HG03066 (cell line): ENCODE measurements at regions not wholly inside any gene's neighbourhood (a gene's known extent, or its start where the extent isn't known, plus 50 kb on each side); places are given as distances from the start of the nearest gene placed in this dataset.
"Not testable (repeated sequence)": the region's sequence is repeated elsewhere in the genome, so short reads cannot be mapped to it uniquely, and the experiment has no call there.

ENCODE experiments used
- ATAC-seq: cut with Tn5 transposase; IDR thresholded peaks from one replicate; pipeline ENCODE4 v1.9.1; 2021; ENCODE audit warnings: low read depth; ENCODE audit not compliant: unreplicated experiment

DNA sequence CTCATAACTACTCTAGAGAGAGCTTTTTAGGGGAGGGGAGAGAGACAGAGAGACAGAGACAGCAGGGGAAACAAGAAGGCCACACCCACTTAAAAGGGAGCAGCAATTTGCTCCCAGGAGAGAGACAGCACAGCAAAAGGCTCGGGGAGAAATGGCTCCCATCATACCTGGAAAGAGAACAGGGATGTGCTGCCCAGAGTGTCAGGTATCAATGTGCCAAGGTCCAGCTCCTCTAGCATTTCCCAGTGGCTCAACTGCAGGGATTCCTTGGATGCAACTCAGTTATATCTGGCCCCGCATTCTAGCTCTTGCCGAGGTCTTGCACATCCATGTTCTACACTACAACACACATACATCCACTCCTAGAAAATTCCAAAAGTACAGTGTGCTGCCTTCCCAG is 304.0 kb upstream of the CDYL start:
- ATAC-seq = no peak

DNA sequence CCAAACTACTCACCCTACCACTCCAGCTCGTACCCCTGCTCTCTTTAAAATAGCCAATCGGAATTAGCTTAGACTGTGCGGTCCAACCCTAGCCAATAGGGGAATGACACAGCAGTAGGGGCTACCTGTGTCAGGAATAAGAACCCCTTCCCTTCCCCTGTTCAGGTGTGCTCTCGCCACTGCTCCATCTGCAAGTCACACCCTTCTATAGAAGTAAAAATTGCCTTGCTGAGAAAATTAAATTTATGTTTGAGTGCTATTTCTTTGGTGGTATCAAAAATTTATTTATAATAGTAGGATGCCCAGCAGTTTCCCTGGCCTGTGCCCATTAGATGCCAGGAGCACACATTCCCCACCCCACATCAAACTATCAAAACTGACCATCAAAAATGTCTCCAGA is 304.7 kb upstream of the CDYL start:
- ATAC-seq = not testable (repeated sequence)

DNA sequence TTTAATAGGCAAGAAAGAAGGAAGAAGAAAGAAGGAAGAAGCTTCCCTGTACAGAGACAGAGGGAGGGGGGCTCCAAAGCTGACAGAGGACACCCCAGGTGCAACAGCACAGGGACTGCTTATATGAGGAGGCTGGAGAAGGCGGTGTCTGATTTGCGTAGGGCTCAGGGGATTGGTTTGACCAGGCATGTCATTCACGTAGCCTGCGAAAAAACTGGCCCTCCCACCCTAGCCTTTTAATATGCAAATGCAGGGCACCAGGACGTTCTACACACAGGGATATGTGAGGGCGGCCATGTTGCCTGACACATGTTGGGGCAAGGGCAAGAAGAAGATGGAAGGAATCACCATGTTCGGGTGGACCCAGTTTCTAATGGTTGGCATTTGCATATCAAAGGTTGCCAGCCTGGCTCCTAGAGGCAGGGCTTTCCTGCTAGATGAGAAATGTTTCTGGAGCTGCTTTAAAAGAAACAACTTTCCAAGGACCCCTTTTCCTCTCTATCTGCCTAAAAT is 305.4 kb upstream of the CDYL start:
- ATAC-seq = no peak

DNA sequence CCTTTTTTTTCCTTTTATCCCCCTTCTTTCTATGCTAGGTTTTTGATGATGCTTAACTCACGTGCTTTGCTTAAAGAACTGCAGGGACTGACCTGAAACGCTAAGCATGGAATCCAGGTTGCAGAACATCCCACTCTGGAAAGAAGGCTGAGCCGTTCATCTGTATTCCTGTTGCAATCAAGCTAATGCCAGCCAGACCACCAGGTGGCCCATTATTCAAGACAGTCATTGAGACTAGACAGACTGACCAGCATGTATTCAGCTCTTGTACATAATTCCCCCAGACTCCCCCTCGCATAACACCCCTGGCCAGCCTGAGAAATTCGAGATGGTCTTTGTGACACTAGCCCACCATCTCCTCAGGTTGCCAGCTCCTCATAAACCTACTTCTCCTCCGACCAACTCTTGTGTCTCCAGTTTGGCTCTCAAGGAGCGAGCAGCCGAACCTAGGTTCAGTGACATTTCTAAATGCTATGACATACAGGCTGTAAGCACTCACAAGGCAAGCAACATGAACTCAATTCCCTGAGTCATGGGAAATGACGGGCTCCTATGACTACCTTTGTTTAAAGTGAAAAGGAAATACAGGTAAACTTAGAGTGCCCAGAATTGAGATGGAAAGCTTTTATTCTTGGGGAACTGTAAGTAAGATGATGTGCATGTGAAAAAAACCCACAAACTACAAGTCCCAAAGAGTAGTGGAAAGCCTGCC is 309.3 kb upstream of the CDYL start:
- ATAC-seq = no peak

DNA sequence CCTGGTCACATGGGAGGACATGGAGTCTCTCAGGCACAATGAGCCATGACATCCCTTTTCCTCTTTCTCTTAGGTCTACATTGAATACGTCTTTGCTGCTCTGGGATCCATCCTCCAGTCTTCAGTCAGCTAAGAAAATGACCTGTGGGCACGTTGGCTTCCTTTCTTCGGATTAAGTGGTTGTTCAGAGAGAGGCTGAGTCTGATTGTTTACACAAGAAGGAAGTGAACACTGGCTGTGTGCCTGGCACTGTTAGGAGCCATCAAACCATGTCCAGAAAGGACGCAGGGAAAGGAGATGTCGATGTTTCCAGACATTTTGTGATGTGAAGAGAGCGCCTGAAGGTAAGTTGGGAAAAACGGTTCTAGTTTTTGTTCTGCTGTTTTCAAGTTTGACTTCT is 309.9 kb upstream of the CDYL start:
- ATAC-seq = no peak

DNA sequence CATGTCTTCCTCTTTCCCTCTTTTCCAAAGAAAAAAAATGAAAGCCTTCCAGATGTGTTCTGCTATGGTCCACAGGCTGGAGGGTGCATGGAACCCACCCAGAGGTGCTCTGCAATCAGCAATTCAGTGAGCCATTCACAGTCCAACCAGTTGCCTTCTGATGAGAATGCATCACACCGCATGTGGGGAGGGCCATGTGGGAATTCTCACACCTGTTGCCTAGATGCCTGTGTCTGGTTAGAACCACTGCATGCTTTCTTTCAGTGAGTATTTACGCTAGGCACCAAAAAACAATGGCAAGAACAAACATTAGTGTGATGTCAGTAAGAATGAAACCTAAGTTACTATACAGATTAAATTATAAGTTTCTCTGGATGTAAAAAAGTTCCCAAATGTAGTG is 311.6 kb upstream of the CDYL start:
- ATAC-seq = no peak

DNA sequence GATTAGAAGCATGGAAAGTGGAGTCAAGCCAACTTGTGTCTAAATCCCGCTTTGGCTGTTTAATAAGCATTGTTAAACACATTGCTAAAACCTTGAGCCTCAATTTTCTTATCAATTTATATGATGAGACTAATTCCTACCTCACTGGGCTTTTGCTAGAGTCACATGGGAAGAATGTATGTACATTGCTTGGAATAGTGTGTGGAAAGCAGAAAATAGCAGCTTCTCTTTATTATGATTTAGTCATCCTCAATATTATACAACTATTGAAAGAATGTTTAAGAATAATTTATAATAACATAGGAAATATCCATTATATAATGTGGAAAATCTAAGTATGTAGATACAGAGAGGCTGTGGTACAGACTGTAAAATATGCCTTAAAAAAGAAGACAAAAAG is 313.0 kb upstream of the CDYL start:
- no peak for ATAC-seq

DNA sequence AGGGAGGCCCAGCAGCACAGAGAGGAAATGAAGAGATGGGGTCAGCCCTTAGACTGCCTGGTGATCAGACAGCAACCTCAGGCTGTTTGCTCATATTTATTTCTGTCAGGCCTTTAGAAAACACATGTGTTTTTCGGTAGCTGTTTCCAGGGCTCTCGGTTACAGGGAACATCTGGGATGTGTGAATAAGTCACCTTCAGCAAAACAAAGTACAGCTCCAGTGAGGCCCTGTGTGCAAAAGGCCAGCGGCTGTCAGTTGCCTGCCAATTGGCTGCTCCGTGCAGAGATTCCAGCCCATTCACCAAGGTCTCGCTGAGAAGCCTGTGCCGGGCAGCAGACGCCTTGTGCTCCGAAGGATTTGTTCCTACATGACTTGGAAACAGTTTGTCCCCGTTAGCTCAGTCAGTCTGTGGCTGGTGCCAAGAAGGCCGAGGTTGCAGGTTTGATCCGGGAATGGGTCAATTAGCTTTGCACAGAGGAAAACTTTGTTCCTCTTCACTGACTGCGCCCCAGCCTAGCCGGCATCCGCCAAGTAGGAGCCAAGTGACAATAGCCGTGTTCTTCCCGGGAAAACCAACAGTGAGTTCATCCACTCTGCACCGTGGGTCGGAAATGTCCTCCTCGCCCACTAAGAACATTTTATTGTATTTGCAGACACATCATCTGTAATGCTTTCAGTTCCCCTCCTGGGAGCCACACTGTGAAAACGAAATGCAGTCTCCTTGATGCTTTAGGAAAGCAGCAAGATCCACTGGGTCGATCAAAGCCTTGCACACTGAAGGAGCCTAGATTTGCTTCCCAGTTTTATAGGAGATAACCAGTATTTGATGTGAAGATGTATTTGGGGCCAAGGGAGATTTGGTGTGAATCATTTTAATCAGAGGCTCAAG is 315.4 kb upstream of the CDYL start:
- no peak for ATAC-seq

DNA sequence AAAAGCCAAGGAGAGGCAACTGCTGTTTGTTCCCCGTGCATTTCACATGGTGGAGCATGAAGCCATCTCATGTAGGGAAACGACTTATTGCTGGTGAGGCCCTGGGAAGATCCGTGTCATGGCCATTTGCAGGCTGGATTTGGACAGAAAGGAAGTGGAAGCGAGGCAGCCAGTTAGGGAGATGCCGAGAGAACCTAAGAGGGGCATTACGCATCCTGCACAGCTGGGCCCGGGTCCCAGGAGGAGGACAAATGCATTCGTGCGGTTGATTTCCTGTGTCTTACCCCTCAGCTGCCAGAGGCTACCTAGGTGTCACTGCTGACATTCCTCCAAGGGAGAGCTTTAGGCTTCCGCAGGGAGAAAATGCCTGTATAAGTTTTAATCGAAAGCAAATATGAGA is 316.2 kb upstream of the CDYL start:
- no peak for ATAC-seq

DNA sequence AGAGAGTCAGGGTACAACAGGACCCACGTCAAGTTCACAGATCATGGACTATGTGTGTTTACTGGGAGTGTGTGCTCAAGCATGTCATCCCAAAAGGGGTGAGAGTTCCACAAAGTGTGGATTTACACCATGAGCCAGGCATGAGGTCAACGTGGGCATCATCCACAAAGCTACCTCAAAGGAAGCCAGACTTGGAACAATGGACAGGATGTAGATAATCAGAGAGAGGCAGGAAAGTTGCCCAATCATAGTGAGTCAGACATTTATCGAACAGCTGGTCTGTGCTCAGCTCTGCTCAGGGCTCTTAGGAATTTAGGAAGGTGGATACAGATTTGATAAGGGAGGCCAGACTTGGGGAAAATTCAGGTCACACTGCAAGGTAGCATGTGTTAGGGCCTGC is 317.2 kb upstream of the CDYL start:
- ATAC-seq = no peak

DNA sequence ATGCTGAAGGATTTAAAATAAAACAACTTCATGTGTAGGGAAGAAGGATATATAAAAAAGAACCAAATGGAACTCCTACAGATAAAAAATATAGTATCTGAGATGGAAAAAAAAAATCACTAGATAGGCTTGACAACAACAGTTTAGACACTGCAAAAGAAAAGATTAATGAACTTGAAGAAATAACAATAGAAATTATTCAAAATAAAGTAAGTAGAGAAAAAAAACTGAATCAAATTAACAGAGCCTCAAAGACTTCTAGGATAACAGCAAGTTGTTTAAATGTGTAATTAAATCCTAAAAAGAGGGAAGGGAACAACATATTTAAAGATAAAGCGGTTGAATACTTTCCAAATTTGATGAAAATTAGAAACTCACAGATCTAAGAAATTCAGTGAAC is 316.3 kb upstream of the ECI2 start:
- no peak for ATAC-seq

DNA sequence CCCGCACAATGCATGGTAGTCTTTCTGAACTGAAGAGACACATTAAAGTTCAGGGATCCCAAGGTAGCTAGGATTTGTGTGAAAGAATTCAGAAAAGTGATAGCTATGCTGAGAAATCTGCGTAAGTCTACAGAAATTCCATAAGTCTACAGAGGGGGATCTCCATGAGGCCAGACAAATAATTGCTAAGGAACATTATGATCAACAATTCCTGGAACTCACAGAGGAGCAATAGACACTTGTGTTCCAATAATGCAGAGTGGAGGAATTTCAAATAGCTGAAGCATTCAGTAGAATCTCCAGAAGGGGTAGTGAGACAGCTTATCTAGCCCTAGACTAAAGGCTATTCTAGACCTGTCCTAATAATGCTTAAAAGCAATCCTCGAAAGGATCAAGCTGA is 315.7 kb upstream of the ECI2 start:
- no peak for ATAC-seq

DNA sequence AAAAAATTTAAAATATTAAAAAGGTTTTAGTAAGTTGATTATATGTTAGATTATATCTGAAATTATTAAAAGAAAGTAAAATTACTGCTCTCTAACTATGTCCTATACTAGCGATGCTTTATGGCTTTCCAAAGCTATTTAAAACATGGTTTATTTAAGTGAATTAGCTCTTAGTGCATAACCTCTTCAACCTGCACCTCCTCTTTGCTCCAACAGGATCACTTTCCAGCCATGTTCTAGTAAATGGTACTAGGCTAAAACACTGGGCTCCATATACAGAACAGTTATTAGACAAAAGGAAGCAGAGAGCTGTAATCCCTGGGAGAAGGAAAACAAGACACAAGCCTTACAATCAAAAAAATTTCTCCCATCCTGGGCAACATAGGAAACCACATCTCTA is 314.9 kb upstream of the ECI2 start:
- no peak for ATAC-seq

DNA sequence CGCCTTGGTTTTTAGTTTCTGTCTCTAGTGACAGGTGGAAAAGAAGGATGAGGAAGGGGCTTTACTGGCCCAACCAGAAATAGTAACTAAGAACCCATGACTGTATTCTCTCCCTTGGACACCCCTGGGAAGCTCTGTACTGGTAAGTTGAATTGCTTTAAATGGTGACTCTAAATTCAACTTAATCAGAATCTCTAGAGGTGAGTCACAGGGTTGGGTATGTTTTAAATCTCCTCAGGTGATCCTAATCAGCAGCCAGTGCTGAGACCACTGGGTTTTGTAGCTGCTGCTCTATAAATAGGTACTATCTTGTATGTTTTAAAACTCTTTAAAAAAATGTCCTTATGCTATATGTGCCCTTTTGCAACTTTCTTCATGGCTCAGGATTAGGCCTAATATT is 314.0 kb upstream of the ECI2 start:
- no peak for ATAC-seq

DNA sequence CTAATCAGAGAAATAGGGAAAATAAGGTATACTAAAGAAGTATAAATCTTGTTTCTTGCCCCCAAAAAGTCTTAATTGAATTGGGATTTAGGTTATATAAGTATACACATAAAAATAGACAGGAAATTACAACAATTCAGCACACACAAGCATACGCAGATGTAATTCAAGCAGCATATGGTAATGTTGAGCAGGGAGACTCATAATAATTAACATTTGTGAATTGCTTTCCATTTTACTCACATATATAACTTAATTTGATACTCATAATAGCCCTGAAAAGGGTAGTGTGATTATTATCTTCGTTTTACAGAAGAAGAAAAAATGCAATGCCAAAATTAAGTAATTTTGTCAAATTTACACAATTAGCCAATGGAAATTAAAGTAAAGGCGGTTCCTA is 313.5 kb upstream of the ECI2 start:
- ATAC-seq = no peak

DNA sequence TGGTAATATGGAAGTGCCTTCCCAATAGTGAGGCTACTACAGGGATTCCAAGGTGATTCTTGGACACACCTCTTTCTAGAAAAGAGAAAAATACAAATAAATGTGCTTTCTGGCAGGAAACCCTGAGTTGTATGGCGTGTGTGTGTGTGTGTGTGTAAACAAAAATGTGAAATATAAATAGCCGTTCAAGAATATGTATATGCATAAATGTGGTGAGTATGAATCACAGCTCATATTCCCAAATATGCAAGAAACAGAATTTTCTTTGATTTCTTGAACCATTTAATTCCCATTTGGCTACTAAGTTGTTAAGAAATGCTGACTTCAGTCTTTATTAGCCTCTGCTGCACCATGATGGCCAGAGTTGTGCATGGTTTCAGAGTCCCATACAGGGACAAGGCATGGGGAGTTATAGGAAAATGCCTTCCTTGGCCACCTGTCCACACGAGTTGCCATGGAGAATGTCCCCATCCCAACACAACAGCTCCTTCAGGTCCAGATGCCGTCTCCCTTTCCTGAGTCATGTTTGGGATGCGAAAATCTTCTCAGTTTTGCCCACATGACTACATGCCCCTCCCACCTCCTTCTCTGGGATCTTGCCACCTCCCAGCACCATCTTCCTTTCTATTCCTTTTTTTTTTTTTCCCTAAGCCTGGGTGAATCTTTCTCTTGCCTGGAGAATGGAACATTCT is 312.4 kb upstream of the ECI2 start:
- ATAC-seq = no peak

DNA sequence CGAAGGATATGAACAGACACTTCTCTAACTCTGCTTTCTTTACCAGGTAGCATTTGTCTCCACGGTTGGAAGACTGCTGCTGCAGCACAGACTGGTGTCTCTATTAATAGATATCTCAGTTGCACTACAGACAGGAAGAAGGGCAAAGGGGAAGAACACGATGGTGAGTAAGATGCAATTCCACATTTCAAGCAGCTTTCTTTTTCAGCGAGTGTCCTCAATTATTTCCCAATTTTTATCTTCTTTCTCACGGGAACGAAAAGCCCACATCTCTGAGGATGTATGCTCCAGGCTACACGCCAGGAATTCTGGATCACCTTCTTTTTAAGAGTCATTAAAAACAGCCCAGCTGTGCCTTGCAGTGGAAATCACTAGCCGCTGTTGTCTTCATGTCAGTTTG is 311.6 kb upstream of the ECI2 start:
- ATAC-seq = no peak

DNA sequence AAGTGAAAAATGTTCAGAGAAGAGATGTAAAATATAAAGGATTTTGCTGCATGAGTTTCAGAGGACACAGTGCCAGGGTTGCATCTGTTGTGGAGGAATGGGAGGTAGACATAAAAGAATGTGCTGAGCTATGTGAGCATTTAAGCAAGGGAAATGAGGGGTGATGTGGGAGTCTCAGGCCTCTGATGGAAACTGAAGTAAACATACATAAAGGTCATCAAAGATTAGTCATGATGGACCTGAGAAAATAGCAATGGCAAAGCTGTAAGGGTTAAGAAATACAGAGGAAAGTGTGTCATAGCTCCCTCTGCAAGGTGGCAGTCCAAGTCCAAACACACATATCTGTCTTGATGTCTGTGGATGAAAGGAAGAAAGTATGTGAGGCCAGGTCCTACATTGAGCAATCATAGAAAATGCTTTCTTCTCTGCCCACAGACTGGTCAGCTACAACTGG is 306.6 kb upstream of the ECI2 start:
- ATAC-seq = no peak

DNA sequence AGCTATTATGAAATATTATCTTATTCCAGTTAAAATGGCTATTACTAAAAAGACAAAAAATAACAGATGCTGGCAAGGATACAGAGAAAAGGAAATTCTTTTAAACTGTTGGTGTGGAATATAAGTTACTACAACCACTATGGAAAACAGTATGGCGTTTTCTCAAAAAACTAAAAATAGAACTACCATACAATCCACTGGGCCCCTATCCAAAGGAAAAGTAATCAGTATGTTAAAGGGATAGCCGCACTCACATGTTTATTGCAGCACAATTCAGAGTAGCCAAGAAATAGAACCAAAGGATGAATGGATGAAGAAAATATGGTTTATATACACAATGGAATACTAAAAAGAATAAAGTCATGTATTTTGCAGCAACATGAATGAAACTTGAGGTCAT is 303.8 kb upstream of the ECI2 start:
- ATAC-seq = no peak

DNA sequence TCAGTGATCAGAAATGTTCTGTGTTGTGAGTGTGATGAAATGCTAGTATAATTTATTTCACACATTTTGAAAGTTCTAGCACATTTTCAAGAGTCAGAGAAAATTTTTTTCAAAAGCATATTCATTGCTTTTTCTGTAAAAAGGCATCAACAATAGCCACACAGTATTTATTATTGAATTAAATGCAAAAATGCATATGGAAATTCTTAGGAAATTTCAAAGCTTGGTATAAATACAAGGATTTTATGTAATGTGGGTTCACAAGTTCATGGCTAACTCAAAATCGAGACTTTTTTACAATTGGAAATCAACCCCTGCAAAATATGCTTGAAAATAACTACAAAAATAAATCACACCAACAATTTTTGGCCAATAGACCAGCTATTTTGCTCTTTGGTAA is 302.0 kb upstream of the ECI2 start:
- no peak for ATAC-seq

DNA sequence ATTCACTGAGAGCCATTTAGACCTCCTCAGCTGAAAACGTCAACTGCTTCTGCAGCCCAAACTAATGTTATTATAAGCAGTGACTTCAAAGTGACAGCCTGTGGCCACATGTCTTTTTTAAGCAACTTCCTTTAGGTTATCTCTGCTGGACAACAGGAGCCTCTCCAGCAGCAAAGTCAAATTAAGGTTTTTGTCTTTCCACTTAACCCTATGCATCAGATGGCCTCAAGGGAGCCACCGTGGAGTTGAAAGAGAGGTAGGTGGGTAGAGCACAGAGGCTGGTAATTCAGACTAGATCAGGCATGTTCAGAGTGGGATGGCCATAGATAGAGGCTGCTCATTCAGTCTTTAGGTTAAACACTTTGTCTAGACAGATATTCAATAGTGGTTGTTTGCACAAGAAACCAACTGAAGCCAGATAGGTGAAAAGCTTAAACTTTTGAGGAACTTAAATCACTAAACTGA is 300.6 kb upstream of the ECI2 start:
- ATAC-seq = no peak
